IMR-90 (cell line): ENCODE measurements at regions not wholly inside any gene's neighbourhood (a gene's known extent, or its start where the extent isn't known, plus 50 kb on each side); places are given as distances from the start of the nearest gene placed in this dataset.

ENCODE experiments used
- ATAC-seq: fragments of 200-7000 bp; cut with Tn5 transposase; 2 replicates; pipeline ENCODE4 v1.9.1; 2020; ENCODE audit warnings: low read depth, mild to moderate bottlenecking, moderate library complexity
- BruUV-seq: library from RNA; stranded (reverse); fragments of 400-500 nt; replicated peaks from 2 replicates; lab custom pipeline; 2021; lab: Mats Ljungman, UMichigan
- CTCF ChIA-PET: fragments of 300-600 bp; formaldehyde crosslinking; extraction: SDS; loops from one replicate; lab custom pipeline; 2021; ENCODE audit warnings: antibody characterized with exemption; lab: Yijun Ruan, JAX
- POLR2A ChIA-PET: fragments of 300-600 bp; sonication (Branson Sonifier 250); formaldehyde crosslinking; loops from one replicate; lab custom pipeline; 2022; ENCODE audit warnings: antibody characterized with exemption; ENCODE audit not compliant: unreplicated experiment; lab: Charles Lee
- DNase-seq: peaks from one replicate; pipeline ENCODE4 v3.0.0; 2013
- H2AFZ ChIP-seq: replicated peaks from 2 replicates; pipeline ENCODE3; 2013; ENCODE audit warnings: low read length, mild to moderate bottlenecking; ENCODE audit not compliant: poor library complexity
- H2AK5ac ChIP-seq: 2 replicates; pipeline ENCODE4 v1.6.1; 2013; ENCODE audit warnings: low read depth, low read length, inconsistent platforms
- H2AK9ac ChIP-seq: replicated peaks from 2 replicates; pipeline ENCODE3; 2013; ENCODE audit warnings: mild to moderate bottlenecking, low read depth, low read length, moderate library complexity; ENCODE audit not compliant: poor library complexity
- H2BK120ac ChIP-seq: 2 replicates; pipeline ENCODE4 v1.6.1; 2013; ENCODE audit warnings: low read depth, low read length, inconsistent platforms
- H2BK15ac ChIP-seq: 3 replicates; pipeline ENCODE4 v1.6.1; 2013; ENCODE audit warnings: low read depth, low read length, inconsistent platforms
- H2BK20ac ChIP-seq: 2 replicates; pipeline ENCODE4 v1.6.1; 2013; ENCODE audit warnings: low read depth, mild to moderate bottlenecking, inconsistent platforms, low read length, moderate library complexity
- H2BK5ac ChIP-seq: 2 replicates; pipeline ENCODE4 v1.6.1; 2013; ENCODE audit warnings: mild to moderate bottlenecking, low read depth, low read length, inconsistent platforms; ENCODE audit not compliant: poor library complexity, severe bottlenecking
- H3K14ac ChIP-seq: replicated peaks from 2 replicates; pipeline ENCODE4 v1.6.1; 2013; ENCODE audit warnings: low read depth, low read length, inconsistent platforms
- H3K18ac ChIP-seq: 2 replicates; pipeline ENCODE4 v1.6.1; 2013; ENCODE audit warnings: low read depth, low read length, control low read depth
- H3K23ac ChIP-seq: 2 replicates; pipeline ENCODE4 v1.6.1; 2013; ENCODE audit warnings: low read depth, low read length, inconsistent platforms
- H3K27ac ChIP-seq: 2 replicates; pipeline ENCODE4 v1.5.1; 2013; ENCODE audit warnings: mild to moderate bottlenecking, control low read depth, low read length; ENCODE audit not compliant: insufficient read depth
- H3K27me3 ChIP-seq: 2 replicates; pipeline ENCODE4 v1.6.1; 2013; ENCODE audit warnings: low read length; ENCODE audit not compliant: control insufficient read depth, insufficient read depth
- H3K36me3 ChIP-seq: 2 replicates; pipeline ENCODE4 v1.6.1; 2013; ENCODE audit warnings: low read length, mixed read lengths; ENCODE audit not compliant: control insufficient read depth, insufficient read depth
- H3K4ac ChIP-seq: 2 replicates; pipeline ENCODE4 v1.6.1; 2013; ENCODE audit warnings: low read depth, low read length, inconsistent platforms
- H3K4me1 ChIP-seq: 2 replicates; pipeline ENCODE4 v1.6.1; 2013; ENCODE audit warnings: low read length, mixed read lengths; ENCODE audit not compliant: control insufficient read depth, insufficient read depth
- H3K4me2 ChIP-seq: 2 replicates; pipeline ENCODE4 v1.6.1; 2013; ENCODE audit warnings: low read depth, mild to moderate bottlenecking, control low read depth, low read length, moderate library complexity
- H3K4me3 ChIP-seq: 2 replicates; pipeline ENCODE4 v1.5.1; 2013; ENCODE audit warnings: low read depth, mild to moderate bottlenecking, control low read depth, low read length, moderate library complexity; ENCODE audit not compliant: insufficient read depth
- H3K56ac ChIP-seq: 2 replicates; pipeline ENCODE4 v1.6.1; 2013; ENCODE audit warnings: low read length, inconsistent platforms; ENCODE audit not compliant: insufficient read depth; ENCODE audit errors: extremely low read depth
- H3K79me1 ChIP-seq, 2 experiments: 2 replicates each; pipeline ENCODE4 v1.6.1; 2013; ENCODE audit warnings: low read length in 2 of 2, inconsistent platforms in 1 of 2, low read depth in 1 of 2
- H3K9ac ChIP-seq: 2 replicates; pipeline ENCODE4 v1.6.1; 2013; ENCODE audit warnings: low read depth, low read length, control low read depth
- H3K9me1 ChIP-seq: 2 replicates; pipeline ENCODE4 v1.6.1; 2013; ENCODE audit warnings: low read length, inconsistent platforms; ENCODE audit not compliant: insufficient read depth
- H3K9me3 ChIP-seq: 2 replicates; pipeline ENCODE4 v1.6.1; 2013; ENCODE audit warnings: low read length; ENCODE audit not compliant: control insufficient read depth, insufficient read depth
- H4K20me1 ChIP-seq: 2 replicates; pipeline ENCODE4 v1.6.1; 2013; ENCODE audit warnings: low read length, inconsistent platforms; ENCODE audit not compliant: insufficient read depth
- H4K5ac ChIP-seq: 2 replicates; pipeline ENCODE4 v1.6.1; 2013; ENCODE audit warnings: mild to moderate bottlenecking, low read depth, low read length, control low read depth
- H4K8ac ChIP-seq, 2 experiments: 2 replicates each; pipeline ENCODE4 v1.6.1; 2013; ENCODE audit warnings: low read depth in 2 of 2, low read length in 2 of 2, control low read depth in 1 of 2, inconsistent platforms in 1 of 2
- H4K91ac ChIP-seq: 2 replicates; pipeline ENCODE4 v1.6.1; 2013; ENCODE audit warnings: low read depth, low read length, inconsistent platforms; ENCODE audit not compliant: insufficient read depth
- CEBPB ChIP-seq: IDR thresholded peaks from 2 replicates; pipeline ENCODE4 v1.6.1; 2012; ENCODE audit warnings: low read depth, low read length, improper control_type of control experiment
- FOS ChIP-seq: fragments of 150-350 bp; IDR thresholded peaks from 2 replicates; pipeline ENCODE4 v1.6.1; 2016; ENCODE audit warnings: low read depth, low read length
- MAFK ChIP-seq: IDR thresholded peaks from 2 replicates; pipeline ENCODE4 v1.6.1; 2012; ENCODE audit warnings: low read depth, low read length, improper control_type of control experiment
- MXI1 ChIP-seq: IDR thresholded peaks from 2 replicates; pipeline ENCODE4 v1.6.1; 2012; ENCODE audit warnings: low read depth, mild to moderate bottlenecking, low read length, moderate library complexity, borderline replicate concordance
- NFE2L2 ChIP-seq: fragments of 150-350 bp; IDR thresholded peaks from 2 replicates; pipeline ENCODE4 v1.6.1; 2016; ENCODE audit warnings: low read depth, mild to moderate bottlenecking, low read length
- RAD21 ChIP-seq: IDR thresholded peaks from 2 replicates; pipeline ENCODE4 v1.6.1; 2012; ENCODE audit warnings: low read length, improper control_type of control experiment
- RCOR1 ChIP-seq: IDR thresholded peaks from 2 replicates; pipeline ENCODE4 v1.6.1; 2012; ENCODE audit warnings: mild to moderate bottlenecking, low read length, improper control_type of control experiment; ENCODE audit not compliant: insufficient replicate concordance
- RFX5 ChIP-seq: IDR thresholded peaks from 2 replicates; pipeline ENCODE4 v1.8.0; 2012; ENCODE audit warnings: low read depth, mild to moderate bottlenecking, low read length, moderate library complexity
- WGBS, 2 experiments: methylation state at CpG; one replicate each; pipeline versions ENCODE4 v1.1.5 to v1.1.7; 2013; ENCODE audit warnings: missing lambda C conversion rate in 2 of 2; ENCODE audit not compliant: insufficient read length in 1 of 2; ENCODE audit errors: extremely low coverage in 2 of 2; 5-methylcytosine and 5-hydroxymethylcytosine counted together
- dilution Hi-C: fragments of 300-500 bp; cut with HindIII; formaldehyde crosslinking; loops from one replicate; pipeline ENCODE4 v1.14.3; 2018; ENCODE audit warnings: low sequenced_read_pairs; ENCODE audit not compliant: unreplicated experiment
- in situ Hi-C: fragments of 300-500 bp; cut with MboI; formaldehyde crosslinking; loops from 3 replicates; pipeline ENCODE4 v1.14.3; 2019; ENCODE audit warnings: low sequenced_read_pairs, inconsistent platforms, mixed read lengths
- intact Hi-C: fragments of 100-400 bp; cut with micrococcal nuclease; formaldehyde crosslinking; loops from 2 replicates; pipeline ENCODE4 v1.10.0; 2022
- TF ChIP-seq, protein P1 (sequence below): fragments of 150-350 bp; IDR thresholded peaks from 2 replicates; pipeline ENCODE4 v1.6.1; 2016; ENCODE audit warnings: low read depth, mild to moderate bottlenecking, low read length, moderate library complexity, borderline replicate concordance

DNA sequence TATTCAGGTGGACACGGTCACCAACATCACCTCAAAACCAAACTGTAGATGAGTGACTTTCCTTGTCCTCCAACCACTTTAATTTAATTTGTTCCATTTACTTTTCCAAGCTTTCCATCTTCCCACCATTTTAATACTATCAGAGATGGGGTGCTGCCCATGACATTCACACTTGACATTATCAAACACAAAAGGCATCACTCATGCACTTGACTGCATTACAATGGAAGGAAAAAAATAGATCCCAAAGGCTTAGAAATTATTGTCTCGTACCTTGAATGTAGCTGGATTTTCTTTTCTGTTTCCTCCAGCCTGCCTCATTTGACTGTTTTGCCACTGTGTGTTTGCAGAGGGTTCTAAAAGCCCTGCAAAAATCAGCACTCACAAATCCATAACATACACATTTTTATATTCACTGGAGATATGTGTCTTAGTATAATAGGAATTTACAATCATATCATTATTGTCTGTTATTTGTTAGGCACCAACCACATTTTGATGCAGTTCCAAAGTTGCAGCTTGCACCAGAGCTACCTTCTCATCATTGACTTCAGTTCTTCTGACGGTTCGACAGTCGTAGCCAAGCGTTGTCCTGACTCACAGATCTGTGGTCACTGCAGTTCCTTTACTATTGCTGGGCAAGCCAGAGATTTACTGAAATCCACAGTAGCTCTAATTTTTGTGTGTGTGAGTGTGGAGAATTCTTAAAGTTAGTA, 712.3 kb upstream of the WWC1 start:
- ATAC-seq, result no peak

More for the DNA sequence above, 712.3 kb upstream of the WWC1 start:
- H2BK5ac ChIP-seq, result no peak overlapping the region
- no peaks in the 10 kb centered on the region for H3K79me1 ChIP-seq
- H3K9ac ChIP-seq, result no peak overlapping the region
- no peak overlapping the region for H2AK5ac ChIP-seq
- H3K27ac ChIP-seq, result no peak overlapping the region
- peaks cover 19% of the 10 kb centered on the region for H3K27me3 ChIP-seq
- intact Hi-C loops, result no loop called here
- no peak overlapping the region for H2AFZ ChIP-seq
- no CpG with 5 or more reads among the region's 6 CpGs for WGBS, 2 experiments
- no peaks in the 10 kb centered on the region for H3K36me3 ChIP-seq
- H3K14ac ChIP-seq, result no peak overlapping the region
- no peak overlapping the region for H3K4me3 ChIP-seq
- H3K56ac ChIP-seq, result no peak overlapping the region
- no peak overlapping the region for H2BK120ac ChIP-seq
- H4K20me1 ChIP-seq, result no peaks in the 10 kb centered on the region
- DNase-seq, result peak; percentile 59
- no peak overlapping the region for H4K91ac ChIP-seq
- no peak overlapping the region for H4K5ac ChIP-seq
- dilution Hi-C loops, result no loop called here
- H3K4me2 ChIP-seq, result peak overlapping the region; percentile 40; the same call in 1 of the 2 replicates
- BruUV-seq, result no TSS peak
- CTCF ChIA-PET, result interaction anchor here (0.5 to 1.4 kb wide), 5 partner anchors 8 to 498 kb away, joined by 3 to 5 read pairs (median 3); no protein-coding TSS in a partner anchor
- H2AK9ac ChIP-seq, result no peak overlapping the region
- no peaks in the 10 kb centered on the region for H3K9me3 ChIP-seq
- no peak for TF ChIP-seq MAFK
- TF ChIP-seq RAD21, result no peak
- TF ChIP-seq, protein P1, sequence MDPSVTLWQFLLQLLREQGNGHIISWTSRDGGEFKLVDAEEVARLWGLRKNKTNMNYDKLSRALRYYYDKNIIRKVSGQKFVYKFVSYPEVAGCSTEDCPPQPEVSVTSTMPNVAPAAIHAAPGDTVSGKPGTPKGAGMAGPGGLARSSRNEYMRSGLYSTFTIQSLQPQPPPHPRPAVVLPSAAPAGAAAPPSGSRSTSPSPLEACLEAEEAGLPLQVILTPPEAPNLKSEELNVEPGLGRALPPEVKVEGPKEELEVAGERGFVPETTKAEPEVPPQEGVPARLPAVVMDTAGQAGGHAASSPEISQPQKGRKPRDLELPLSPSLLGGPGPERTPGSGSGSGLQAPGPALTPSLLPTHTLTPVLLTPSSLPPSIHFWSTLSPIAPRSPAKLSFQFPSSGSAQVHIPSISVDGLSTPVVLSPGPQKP, result no peak
- no peak for TF ChIP-seq RFX5
- no peak for TF ChIP-seq MXI1
- no peak for TF ChIP-seq FOS
- no peak for TF ChIP-seq CEBPB
- TF ChIP-seq NFE2L2, result no peak
- TF ChIP-seq RCOR1, result no peak
- H3K4ac ChIP-seq, result no peak overlapping the region
- H3K23ac ChIP-seq, result no peak overlapping the region
- H2BK15ac ChIP-seq, result no peak overlapping the region
- no peak overlapping the region for H4K8ac ChIP-seq
- no peak overlapping the region for H2BK20ac ChIP-seq
- H3K4me1 ChIP-seq, result no peaks in the 10 kb centered on the region
- no peaks in the 10 kb centered on the region for H3K9me1 ChIP-seq
- POLR2A ChIA-PET, result no interaction called here
- no peak overlapping the region for H3K18ac ChIP-seq
- in situ Hi-C loops, result no loop called here
